NB4 (cell line): ENCODE measurements at regions not wholly inside any gene's neighbourhood (a gene's known extent, or its start where the extent isn't known, plus 50 kb on each side); places are given as distances from the start of the nearest gene placed in this dataset.

Source experiments
- MYC ChIP-seq: IDR thresholded peaks from 2 replicates; pipeline ENCODE4 v1.6.1; 2011; ENCODE audit warnings: low read depth, low read length
- POLR2A ChIP-seq: IDR thresholded peaks from 2 replicates; pipeline ENCODE4 v1.6.1; 2011; ENCODE audit warnings: mild to moderate bottlenecking; ENCODE audit not compliant: insufficient read length; ENCODE audit errors: extremely low read depth
- TF ChIP-seq, protein P1 (sequence below): IDR thresholded peaks from one replicate; pipeline ENCODE4 v1.5.1; 2012; ENCODE audit warnings: low read depth, low read length

GRCh38 chr6:9028086-9028485 lies 592.7 kb upstream of the SLC35B3 start:
- TF ChIP-seq, protein P1, sequence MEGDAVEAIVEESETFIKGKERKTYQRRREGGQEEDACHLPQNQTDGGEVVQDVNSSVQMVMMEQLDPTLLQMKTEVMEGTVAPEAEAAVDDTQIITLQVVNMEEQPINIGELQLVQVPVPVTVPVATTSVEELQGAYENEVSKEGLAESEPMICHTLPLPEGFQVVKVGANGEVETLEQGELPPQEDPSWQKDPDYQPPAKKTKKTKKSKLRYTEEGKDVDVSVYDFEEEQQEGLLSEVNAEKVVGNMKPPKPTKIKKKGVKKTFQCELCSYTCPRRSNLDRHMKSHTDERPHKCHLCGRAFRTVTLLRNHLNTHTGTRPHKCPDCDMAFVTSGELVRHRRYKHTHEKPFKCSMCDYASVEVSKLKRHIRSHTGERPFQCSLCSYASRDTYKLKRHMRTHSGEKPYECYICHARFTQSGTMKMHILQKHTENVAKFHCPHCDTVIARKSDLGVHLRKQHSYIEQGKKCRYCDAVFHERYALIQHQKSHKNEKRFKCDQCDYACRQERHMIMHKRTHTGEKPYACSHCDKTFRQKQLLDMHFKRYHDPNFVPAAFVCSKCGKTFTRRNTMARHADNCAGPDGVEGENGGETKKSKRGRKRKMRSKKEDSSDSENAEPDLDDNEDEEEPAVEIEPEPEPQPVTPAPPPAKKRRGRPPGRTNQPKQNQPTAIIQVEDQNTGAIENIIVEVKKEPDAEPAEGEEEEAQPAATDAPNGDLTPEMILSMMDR = no peak
- TF ChIP-seq POLR2A (no peak), MYC (no peak)
